Erythroblast (primary cell): ENCODE measurements at regions not wholly inside any gene's neighbourhood (a gene's known extent, or its start where the extent isn't known, plus 50 kb on each side); places are given as distances from the start of the nearest gene placed in this dataset.
A peak's percentile ranks its signal among the peaks of the same experiment; 100 is the strongest.
"Not testable (repeated sequence)": the region's sequence is repeated elsewhere in the genome, so short reads cannot be mapped to it uniquely, and the experiment has no call there.

Source experiments
- DNase-seq, 2 experiments: peaks; one replicate each; lab custom pipeline; 2025; lab: John Stamatoyannopoulos, UW
- GATA1 ChIP-seq: IDR thresholded peaks from 2 replicates; pipeline ENCODE4 v1.6.1; 2011; ENCODE audit warnings: low read depth, mild to moderate bottlenecking, control low read depth, low read length, moderate library complexity
- POLR2A ChIP-seq: IDR thresholded peaks from 2 replicates; pipeline ENCODE4 v1.6.1; 2011; ENCODE audit warnings: mild to moderate bottlenecking, low read length

GRCh38 chr2:190005513-190005912 lies 57.0 kb downstream of the MSTN start:
- TF ChIP-seq POLR2A (no peak), GATA1 (no peak)
- no peak for DNase-seq

- no peak for DNase-seq
- TF ChIP-seq GATA1: no peak
Measured at GRCh38 chr2:189999661-190000060, 62.9 kb downstream of the MSTN start.

- not testable (repeated sequence) for DNase-seq
Measured at GRCh38 chr2:189998665-189999064, 63.9 kb downstream of the MSTN start.

- no peak for TF ChIP-seq GATA1
- no peak for TF ChIP-seq POLR2A
- no peak for DNase-seq
Measured at GRCh38 chr2:189997016-189997415, 65.5 kb downstream of the MSTN start.

- no peak for TF ChIP-seq POLR2A
- TF ChIP-seq GATA1: no peak
- DNase-seq: no peak
Measured at GRCh38 chr2:189995679-189996078, 66.8 kb downstream of the MSTN start.

DNA sequence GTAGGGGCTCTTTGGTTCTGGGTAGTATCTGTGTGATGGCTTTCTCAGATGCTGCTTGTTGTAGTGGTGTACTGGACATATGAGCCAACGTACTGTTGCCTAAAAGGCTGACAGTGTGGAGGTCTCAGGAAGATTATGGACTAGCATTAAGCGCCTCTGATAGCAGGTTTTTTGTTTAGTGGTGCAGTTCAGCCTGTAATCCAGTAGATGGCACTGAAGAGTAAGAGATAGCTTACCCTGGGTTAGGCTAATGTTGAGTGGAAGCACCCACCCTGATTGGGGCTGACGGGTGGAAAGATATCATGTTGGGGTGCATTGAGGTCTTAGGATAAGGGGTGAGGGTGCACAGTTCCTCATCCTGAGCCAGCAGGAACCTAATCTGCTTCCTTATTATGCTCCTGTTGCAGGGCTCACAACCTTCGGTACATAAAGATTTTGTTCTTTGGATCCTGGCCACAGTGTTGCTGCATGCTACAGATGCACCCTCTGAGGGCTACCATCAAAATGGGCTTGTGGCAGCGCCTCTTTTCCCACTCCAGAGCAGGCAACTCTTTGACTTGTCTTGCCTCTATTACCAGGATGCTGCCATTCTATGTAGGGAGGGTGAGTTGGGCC lies 79.6 kb downstream of the MSTN start:
- peak; percentile 27 to 44 for DNase-seq

GRCh38 chr2:189982087-189982486 lies 80.4 kb downstream of the MSTN start:
- no peak for DNase-seq
- TF ChIP-seq POLR2A (no peak), GATA1 (no peak)

More for the DNA sequence above, 79.6 kb downstream of the MSTN start:
- TF ChIP-seq POLR2A (no peak), GATA1 (no peak)

- not testable (repeated sequence) for DNase-seq
Measured at GRCh38 chr2:189976488-189976887, 86.0 kb downstream of the MSTN start.

DNA sequence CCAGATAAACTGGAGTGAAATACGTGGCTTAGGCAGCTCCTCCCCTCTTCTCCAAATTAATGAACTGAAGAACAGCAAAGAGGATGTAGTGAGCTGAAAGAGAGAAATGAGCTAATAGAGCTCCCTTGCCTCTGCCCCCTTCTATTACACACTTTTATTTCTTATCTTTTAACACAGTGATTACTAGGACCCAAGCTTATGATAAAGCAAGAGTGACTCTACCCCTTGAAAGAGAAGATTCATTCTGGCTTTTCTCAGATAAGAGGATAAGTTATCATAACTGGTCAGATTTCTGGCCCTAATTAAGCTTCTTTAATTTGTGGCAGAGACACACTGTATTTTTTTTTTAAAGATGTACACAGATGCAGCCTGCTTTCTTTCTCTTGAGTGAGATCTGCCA lies 102.2 kb downstream of the MSTN start:
- TF ChIP-seq GATA1: no peak
- TF ChIP-seq POLR2A: no peak
- no peak for DNase-seq

GRCh38 chr2:189959450-189959849 lies 103.1 kb downstream of the MSTN start:
- DNase-seq: no peak
- no peak for TF ChIP-seq GATA1
- no peak for TF ChIP-seq POLR2A

DNA sequence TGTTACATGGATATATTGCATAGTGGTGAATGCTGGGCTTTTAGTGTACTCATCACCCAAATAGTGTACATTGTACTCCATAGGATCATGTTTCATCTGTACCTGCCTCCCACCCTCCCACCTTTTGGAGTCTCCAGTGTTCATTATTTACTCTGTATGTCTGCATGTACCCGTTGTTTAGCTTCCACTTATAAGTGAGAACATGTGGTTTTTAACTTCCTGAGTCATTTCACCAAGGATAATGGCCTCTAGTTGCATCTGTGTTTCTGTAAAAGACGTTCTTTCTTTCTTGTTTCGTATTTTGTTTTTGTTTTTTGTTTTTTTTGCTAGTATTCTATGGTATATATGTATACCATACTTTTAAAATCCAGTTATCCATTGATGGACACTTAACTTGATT lies 107.5 kb downstream of the MSTN start:
- TF ChIP-seq GATA1 (no peak), POLR2A (no peak)
- DNase-seq: no peak

- DNase-seq: no peak
- TF ChIP-seq GATA1 (no peak), POLR2A (no peak)
Measured at GRCh38 chr2:189952536-189953109, 109.9 kb downstream of the MSTN start.

- DNase-seq: no peak
- no peak for TF ChIP-seq POLR2A
- TF ChIP-seq GATA1: no peak
Measured at GRCh38 chr2:189951791-189952535, 110.6 kb downstream of the MSTN start.

DNA sequence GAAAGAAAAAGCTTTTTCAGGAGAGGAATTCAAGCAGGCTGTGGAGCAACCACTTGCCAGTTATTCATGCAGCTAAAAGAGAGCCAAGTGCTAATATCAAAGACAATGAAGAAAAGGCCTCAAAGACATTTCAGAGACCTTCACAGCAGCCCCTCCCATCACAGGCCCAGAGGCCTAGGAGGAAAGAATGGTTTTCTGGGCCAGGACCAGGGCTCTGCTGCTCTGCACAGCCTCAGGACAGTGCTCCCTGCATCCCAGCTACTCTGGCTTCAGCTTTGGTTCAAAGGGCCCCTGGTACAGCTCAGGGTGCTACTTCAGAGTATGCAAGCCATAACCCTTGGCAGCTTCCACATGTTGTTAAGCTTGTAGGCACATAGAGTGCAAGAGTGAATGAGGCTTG lies 119.5 kb downstream of the MSTN start:
- no peak for TF ChIP-seq GATA1
- no peak for TF ChIP-seq POLR2A
- no peak for DNase-seq

DNA sequence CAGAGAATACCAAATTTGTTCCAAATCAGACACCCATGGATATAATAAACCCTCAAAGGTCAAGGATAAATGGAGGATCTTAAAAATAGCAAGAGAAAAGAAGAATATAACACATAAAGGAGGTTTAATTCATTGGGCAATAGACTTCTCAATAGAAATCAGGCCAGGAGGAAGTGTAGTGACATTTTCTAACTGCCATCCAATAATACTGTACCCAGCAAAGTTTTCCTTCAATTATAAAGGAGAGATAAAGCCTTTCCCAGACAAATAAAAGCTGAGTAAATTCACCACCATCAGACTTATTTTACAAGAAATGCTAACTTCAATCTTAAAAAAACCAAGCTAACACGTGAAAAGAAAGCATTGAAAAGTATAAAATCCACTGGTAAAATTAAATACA lies 121.6 kb downstream of the MSTN start:
- TF ChIP-seq GATA1: no peak
- TF ChIP-seq POLR2A: no peak
- no peak for DNase-seq
